Glutamatergic neuron (in vitro differentiated cells): ENCODE measurements at regions not wholly inside any gene's neighbourhood (a gene's known extent, or its start where the extent isn't known, plus 50 kb on each side); places are given as distances from the start of the nearest gene placed in this dataset.
"Not testable (repeated sequence)": the region's sequence is repeated elsewhere in the genome, so short reads cannot be mapped to it uniquely, and the experiment has no call there.

ENCODE experiments used
- DNase-seq: peaks from one replicate; pipeline ENCODE4 v3.0.0; 2022
- H3K27ac Mint-ChIP-seq: one replicate; pipeline ENCODE4 v1.8.0; 2020; ENCODE audit warnings: mild to moderate bottlenecking, mixed read lengths, inconsistent platforms; ENCODE audit not compliant: unreplicated experiment
- H3K27me3 Mint-ChIP-seq: one replicate; pipeline ENCODE4 v1.8.0; 2020; ENCODE audit warnings: mild to moderate bottlenecking, moderate library complexity, mixed read lengths, inconsistent platforms; ENCODE audit not compliant: unreplicated experiment
- H3K36me3 Mint-ChIP-seq: one replicate; pipeline ENCODE4 v1.8.0; 2020; ENCODE audit warnings: mild to moderate bottlenecking, mixed read lengths, inconsistent platforms; ENCODE audit not compliant: unreplicated experiment
- H3K4me1 Mint-ChIP-seq: one replicate; pipeline ENCODE4 v1.8.0; 2020; ENCODE audit warnings: mild to moderate bottlenecking, low read depth, mixed read lengths, inconsistent platforms; ENCODE audit not compliant: unreplicated experiment
- H3K4me3 Mint-ChIP-seq: one replicate; pipeline ENCODE4 v1.8.0; 2020; ENCODE audit warnings: mild to moderate bottlenecking, mixed read lengths, inconsistent platforms; ENCODE audit not compliant: unreplicated experiment
- H3K9me3 Mint-ChIP-seq: one replicate; pipeline ENCODE4 v1.8.0; 2020; ENCODE audit warnings: mild to moderate bottlenecking, moderate library complexity, mixed read lengths, inconsistent platforms; ENCODE audit not compliant: unreplicated experiment
- TF ChIP-seq, protein P1 (sequence below): fragments of 200-600 bp; sonication (generic); IDR thresholded peaks from one replicate; pipeline ENCODE4 v1.5.0; 2021; ENCODE audit not compliant: partially characterized antibody, unreplicated experiment

DNA sequence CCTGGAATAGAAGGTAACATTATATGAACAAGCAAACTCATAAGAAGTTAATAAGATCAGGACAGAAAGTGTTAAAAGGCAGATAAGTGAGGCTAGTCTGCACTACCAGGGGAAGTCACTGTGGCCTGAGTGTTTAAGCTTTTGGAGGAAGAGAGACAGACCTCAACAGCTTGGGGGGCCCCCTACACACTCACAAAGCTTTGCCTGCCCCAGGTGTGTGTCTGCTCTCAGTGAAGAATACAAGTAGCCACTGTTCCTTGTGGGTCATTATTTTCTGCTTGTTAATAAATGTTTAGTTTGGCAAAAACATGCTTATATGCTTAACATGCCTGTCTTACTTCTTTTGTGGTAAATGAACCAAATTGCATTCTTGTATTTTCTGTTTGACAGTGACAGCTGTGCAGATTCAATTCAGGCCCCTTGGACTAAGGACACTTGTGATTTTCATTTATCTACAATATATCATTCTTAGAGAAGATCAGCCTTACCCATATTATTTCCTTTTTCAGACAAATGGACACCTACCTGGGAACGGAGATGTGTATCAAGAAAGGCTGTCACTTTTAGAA lies 50.7 kb upstream of the C12orf71 start:
- Mint-ChIP-seq H3K27ac (no peak overlapping the region), H3K4me3 (no peak overlapping the region), H3K36me3 (no peaks in the 10 kb centered on the region), H3K27me3 (no peaks in the 10 kb centered on the region), H3K9me3 (peaks cover under 1% of the 10 kb centered on the region), H3K4me1 (no peaks in the 10 kb centered on the region)
- TF ChIP-seq, protein P1, sequence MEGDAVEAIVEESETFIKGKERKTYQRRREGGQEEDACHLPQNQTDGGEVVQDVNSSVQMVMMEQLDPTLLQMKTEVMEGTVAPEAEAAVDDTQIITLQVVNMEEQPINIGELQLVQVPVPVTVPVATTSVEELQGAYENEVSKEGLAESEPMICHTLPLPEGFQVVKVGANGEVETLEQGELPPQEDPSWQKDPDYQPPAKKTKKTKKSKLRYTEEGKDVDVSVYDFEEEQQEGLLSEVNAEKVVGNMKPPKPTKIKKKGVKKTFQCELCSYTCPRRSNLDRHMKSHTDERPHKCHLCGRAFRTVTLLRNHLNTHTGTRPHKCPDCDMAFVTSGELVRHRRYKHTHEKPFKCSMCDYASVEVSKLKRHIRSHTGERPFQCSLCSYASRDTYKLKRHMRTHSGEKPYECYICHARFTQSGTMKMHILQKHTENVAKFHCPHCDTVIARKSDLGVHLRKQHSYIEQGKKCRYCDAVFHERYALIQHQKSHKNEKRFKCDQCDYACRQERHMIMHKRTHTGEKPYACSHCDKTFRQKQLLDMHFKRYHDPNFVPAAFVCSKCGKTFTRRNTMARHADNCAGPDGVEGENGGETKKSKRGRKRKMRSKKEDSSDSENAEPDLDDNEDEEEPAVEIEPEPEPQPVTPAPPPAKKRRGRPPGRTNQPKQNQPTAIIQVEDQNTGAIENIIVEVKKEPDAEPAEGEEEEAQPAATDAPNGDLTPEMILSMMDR, result no peak
- DNase-seq, result no peak

DNA sequence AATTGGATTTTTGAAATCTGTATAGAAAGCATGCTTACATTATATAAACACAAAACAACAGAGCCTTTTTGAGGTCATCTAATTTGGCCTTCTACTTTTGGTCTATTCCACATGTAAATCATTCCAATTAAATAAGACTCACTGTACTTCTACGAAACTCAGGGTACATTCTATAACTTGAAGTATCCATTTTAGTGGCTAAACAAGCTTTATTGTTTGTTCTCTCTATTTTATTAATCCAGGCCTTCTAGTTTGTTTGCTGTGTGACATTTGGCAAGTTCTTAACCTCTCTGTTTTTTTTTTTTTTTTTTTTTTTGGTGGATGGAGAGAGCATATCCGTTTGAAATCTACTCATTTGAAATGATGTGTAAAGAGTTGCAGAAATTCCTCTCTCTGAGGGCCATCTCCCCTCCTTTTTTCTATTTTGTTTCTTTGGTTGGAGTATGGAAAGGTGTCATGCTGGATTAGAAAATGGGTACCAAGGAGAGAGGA lies 58.1 kb upstream of the C12orf71 start:
- Mint-ChIP-seq H3K27me3 (no peaks in the 10 kb centered on the region), H3K9me3 (no peaks in the 10 kb centered on the region), H3K36me3 (no peaks in the 10 kb centered on the region), H3K4me1 (no peaks in the 10 kb centered on the region), H3K27ac (no peak overlapping the region), H3K4me3 (no peak overlapping the region)
- TF ChIP-seq, protein P1, result no peak
- DNase-seq, result no peak

DNA sequence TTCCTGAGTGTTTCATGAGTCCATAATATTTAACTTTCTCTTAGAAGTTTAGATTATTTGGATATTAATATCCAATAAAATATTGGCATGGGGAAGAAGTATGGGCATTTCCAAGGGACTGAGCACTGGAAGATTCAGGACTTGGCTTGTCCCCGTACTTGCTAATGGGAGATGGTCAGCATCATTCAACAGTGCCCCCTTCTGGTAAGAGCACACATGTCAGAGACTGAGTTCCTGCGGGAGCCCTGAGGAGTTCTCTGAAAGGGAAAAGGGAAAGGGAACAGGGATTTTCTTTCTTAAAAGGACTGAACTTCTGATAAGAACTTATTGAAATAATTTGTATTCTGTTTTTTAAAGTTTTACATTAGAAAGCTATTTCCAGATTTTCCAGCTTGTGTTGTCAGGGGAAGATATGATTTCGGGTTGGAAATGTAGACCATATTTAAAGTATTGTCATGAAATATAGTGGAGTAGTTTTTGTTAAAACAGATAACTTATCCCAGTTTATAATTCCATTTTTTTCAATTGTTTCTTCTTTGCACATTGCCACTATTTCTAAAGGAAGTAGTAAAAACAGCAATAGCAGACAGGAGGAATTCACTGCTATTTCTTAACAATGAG lies 59.8 kb upstream of the C12orf71 start:
- H3K36me3 Mint-ChIP-seq, result no peaks in the 10 kb centered on the region
- H3K9me3 Mint-ChIP-seq, result no peaks in the 10 kb centered on the region
- no peaks in the 10 kb centered on the region for H3K4me1 Mint-ChIP-seq
- no peak overlapping the region for H3K4me3 Mint-ChIP-seq
- peak; percentile 63 for DNase-seq
- no peaks in the 10 kb centered on the region for H3K27me3 Mint-ChIP-seq
- no peak overlapping the region for H3K27ac Mint-ChIP-seq
- TF ChIP-seq, protein P1, result peak; percentile 80

DNA sequence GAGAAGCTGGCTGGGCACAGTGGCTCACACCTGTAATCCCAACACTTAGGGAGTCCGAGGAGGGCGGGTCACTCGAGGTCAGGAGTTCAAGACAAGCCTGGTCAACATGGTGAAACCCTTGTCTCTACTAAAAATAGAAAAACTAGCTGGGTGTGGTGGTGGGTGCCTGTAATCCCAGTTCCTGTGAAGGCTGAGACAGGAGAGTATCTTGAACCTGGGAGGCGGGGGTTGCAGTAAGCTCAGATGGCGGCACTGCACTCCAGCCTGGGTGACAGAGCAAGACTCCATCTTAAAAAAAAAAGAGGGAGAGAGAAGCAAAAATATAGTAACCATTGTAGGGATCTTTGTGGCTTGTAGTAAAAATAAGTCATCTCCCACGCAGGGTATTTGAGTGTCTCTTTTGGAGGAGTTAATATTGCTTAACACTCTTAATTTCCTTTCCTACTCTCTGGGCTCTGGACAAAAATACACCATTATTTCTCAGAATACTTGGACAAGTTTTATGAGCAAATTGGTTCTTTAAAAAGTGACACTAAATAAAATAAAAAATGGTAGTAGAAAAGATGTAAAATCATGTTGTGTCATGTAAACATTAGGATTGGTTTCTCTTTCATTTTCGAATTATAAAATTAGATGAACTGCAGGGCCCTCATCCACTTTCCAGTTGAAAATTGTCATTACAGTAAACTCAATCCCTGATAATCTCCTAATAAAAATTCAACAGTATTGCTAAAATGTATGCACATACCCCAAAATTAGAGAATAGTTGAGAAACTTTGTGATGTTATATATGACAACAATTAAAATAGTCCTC lies 61.1 kb upstream of the C12orf71 start:
- DNase-seq, result no peak
- no peak overlapping the region for H3K27ac Mint-ChIP-seq
- no peaks in the 10 kb centered on the region for H3K9me3 Mint-ChIP-seq
- H3K4me3 Mint-ChIP-seq, result no peak overlapping the region
- no peaks in the 10 kb centered on the region for H3K27me3 Mint-ChIP-seq
- TF ChIP-seq, protein P1, result no peak
- no peaks in the 10 kb centered on the region for H3K36me3 Mint-ChIP-seq
- H3K4me1 Mint-ChIP-seq, result no peaks in the 10 kb centered on the region

DNA sequence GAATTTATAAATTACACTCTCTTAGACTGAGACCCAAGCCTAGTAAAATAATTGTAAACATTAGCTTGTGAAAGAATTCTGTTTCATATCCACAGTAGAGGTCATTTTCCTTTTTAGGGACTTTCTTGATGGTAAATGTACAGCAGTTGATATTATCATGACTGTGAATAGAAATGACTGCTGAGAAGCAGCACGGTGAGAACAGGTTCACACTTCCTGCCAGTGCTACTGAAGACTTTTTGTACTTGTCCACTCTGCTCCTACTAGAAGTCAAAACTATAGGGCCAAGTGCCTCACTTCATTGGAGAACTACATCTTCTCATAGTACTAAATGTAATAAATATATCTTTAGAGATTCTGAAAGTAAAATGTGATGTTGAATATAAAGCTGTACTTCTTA lies 63.3 kb upstream of the C12orf71 start:
- not testable (repeated sequence) for H3K36me3 Mint-ChIP-seq, H3K4me3 Mint-ChIP-seq, DNase-seq, H3K27ac Mint-ChIP-seq, H3K4me1 Mint-ChIP-seq, H3K9me3 Mint-ChIP-seq, H3K27me3 Mint-ChIP-seq
